ENCODE measurements at regions not wholly inside any gene's neighbourhood (a gene's known extent, or its start where the extent isn't known, plus 50 kb on each side); places are given as distances from the start of the nearest gene placed in this dataset.

- no peak for TF ChIP-seq POLR2A (IDR thresholded peaks at IDR 0.05; ENCODE audit: low read length)
- TF ChIP-seq GATA1 (IDR thresholded peaks at IDR 0.05; ENCODE audit: low read depth, low read length), result no peak
These were observed 270.2 kb downstream of the IPO8 start for GRCh38 chr12:30425445-30425844.
